Mesothelial cell of epicardium (in vitro differentiated cells): ENCODE measurements at regions not wholly inside any gene's neighbourhood (a gene's known extent, or its start where the extent isn't known, plus 50 kb on each side); places are given as distances from the start of the nearest gene placed in this dataset.
A peak's percentile ranks its signal among the peaks of the same experiment; 100 is the strongest.

Source experiments
- DNase-seq, 2 experiments: peaks; one replicate each; pipeline ENCODE4 v3.0.0; 2021; ENCODE audit warnings: low spot score in 2 of 2; ENCODE audit not compliant: unreplicated experiment in 2 of 2
- H3K27ac Mint-ChIP-seq: 2 replicates; pipeline ENCODE4 v1.8.0; 2021; ENCODE audit warnings: mixed read lengths
- H3K27me3 Mint-ChIP-seq: 2 replicates; pipeline ENCODE4 v1.8.0; 2021; ENCODE audit warnings: low read depth, mixed read lengths
- H3K36me3 Mint-ChIP-seq: 2 replicates; pipeline ENCODE4 v1.8.0; 2021; ENCODE audit warnings: mixed read lengths
- H3K4me1 Mint-ChIP-seq: 2 replicates; pipeline ENCODE4 v1.8.0; 2021; ENCODE audit warnings: mixed read lengths
- H3K4me3 Mint-ChIP-seq: 2 replicates; pipeline ENCODE4 v1.8.0; 2021; ENCODE audit warnings: mild to moderate bottlenecking, moderate library complexity, mixed read lengths
- H3K9me3 Mint-ChIP-seq: 2 replicates; pipeline ENCODE4 v1.8.0; 2021; ENCODE audit warnings: mixed read lengths
- CTCF ChIP-seq: fragments of 200-600 bp; sonication (generic); IDR thresholded peaks from one replicate; pipeline ENCODE4 v1.5.0; 2021; ENCODE audit warnings: antibody characterized with exemption; ENCODE audit not compliant: unreplicated experiment

- no peak overlapping the region for H3K4me3 Mint-ChIP-seq
- no peak overlapping the region for H3K27ac Mint-ChIP-seq
- TF ChIP-seq CTCF = no peak
- no peaks in the 10 kb centered on the region for H3K27me3 Mint-ChIP-seq
- no peaks in the 10 kb centered on the region for H3K4me1 Mint-ChIP-seq
- no peaks in the 10 kb centered on the region for H3K9me3 Mint-ChIP-seq
- DNase-seq = no peak
- H3K36me3 Mint-ChIP-seq = no peaks in the 10 kb centered on the region
Measured at GRCh38 chr4:162582180-162582579, 418.4 kb upstream of the FSTL5 start.

GRCh38 chr4:162565730-162566129, 401.9 kb upstream of the FSTL5 start:
- no peak overlapping the region for H3K27ac Mint-ChIP-seq
- H3K4me3 Mint-ChIP-seq = no peak overlapping the region
- TF ChIP-seq CTCF = no peak

GRCh38 chr4:162560073-162560472, 396.3 kb upstream of the FSTL5 start:
- Mint-ChIP-seq H3K4me1 (no peaks in the 10 kb centered on the region), H3K36me3 (no peaks in the 10 kb centered on the region), H3K9me3 (peaks cover 12% of the 10 kb centered on the region), H3K27me3 (no peaks in the 10 kb centered on the region), H3K4me3 (no peak overlapping the region), H3K27ac (no peak overlapping the region)
- DNase-seq = no peak
- TF ChIP-seq CTCF = peak; percentile 29

More at GRCh38 chr4:162565730-162566129, 401.9 kb upstream of the FSTL5 start:
- no peaks in the 10 kb centered on the region for H3K36me3 Mint-ChIP-seq
- no peaks in the 10 kb centered on the region for H3K4me1 Mint-ChIP-seq
- no peaks in the 10 kb centered on the region for H3K27me3 Mint-ChIP-seq
- DNase-seq = no peak
- H3K9me3 Mint-ChIP-seq = no peaks in the 10 kb centered on the region

- Mint-ChIP-seq H3K4me3 (no peak overlapping the region), H3K4me1 (no peaks in the 10 kb centered on the region), H3K36me3 (no peaks in the 10 kb centered on the region), H3K27ac (no peak overlapping the region), H3K27me3 (no peaks in the 10 kb centered on the region), H3K9me3 (peaks cover 20% of the 10 kb centered on the region)
- TF ChIP-seq CTCF = no peak
- DNase-seq = no peak
Measured at GRCh38 chr4:162557516-162558106, 393.8 kb upstream of the FSTL5 start.

- peaks cover 7% of the 10 kb centered on the region for H3K9me3 Mint-ChIP-seq
- H3K27me3 Mint-ChIP-seq = peaks cover 2% of the 10 kb centered on the region
- H3K4me3 Mint-ChIP-seq = no peak overlapping the region
- H3K4me1 Mint-ChIP-seq = no peaks in the 10 kb centered on the region
- H3K27ac Mint-ChIP-seq = no peak overlapping the region
- peak; percentile 59 for TF ChIP-seq CTCF
- no peak for DNase-seq
- no peaks in the 10 kb centered on the region for H3K36me3 Mint-ChIP-seq
Measured at GRCh38 chr4:162535121-162535520, 371.3 kb upstream of the FSTL5 start.

GRCh38 chr4:162523171-162523570, 359.4 kb upstream of the FSTL5 start:
- H3K27ac Mint-ChIP-seq = no peak overlapping the region
- H3K36me3 Mint-ChIP-seq = no peaks in the 10 kb centered on the region
- no peaks in the 10 kb centered on the region for H3K4me1 Mint-ChIP-seq
- H3K4me3 Mint-ChIP-seq = no peak overlapping the region
- no peak for DNase-seq
- TF ChIP-seq CTCF = no peak
- H3K27me3 Mint-ChIP-seq = no peaks in the 10 kb centered on the region
- no peaks in the 10 kb centered on the region for H3K9me3 Mint-ChIP-seq
